WERI-Rb-1 (cell line): ENCODE measurements at regions not wholly inside any gene's neighbourhood (a gene's known extent, or its start where the extent isn't known, plus 50 kb on each side); places are given as distances from the start of the nearest gene placed in this dataset.

Experiments
- DNase-seq: peaks from one replicate; pipeline ENCODE4 v3.0.0-alpha.2; 2020
- H3K27ac ChIP-seq: fragments of 250-450 bp; sonication (Bioruptor Pico); 2 replicates; pipeline ENCODE4 v1.5.1; 2020; ENCODE audit warnings: mild to moderate bottlenecking, moderate library complexity
- H3K27me3 ChIP-seq: fragments of 250-450 bp; sonication (Bioruptor Pico); 2 replicates; pipeline ENCODE4 v1.5.1; 2021; ENCODE audit warnings: mild to moderate bottlenecking, low read depth, moderate library complexity; ENCODE audit not compliant: insufficient read depth, severe bottlenecking
- H3K36me3 ChIP-seq: fragments of 250-450 bp; sonication (Bioruptor Pico); 2 replicates; pipeline ENCODE4 v1.5.1; 2020; ENCODE audit warnings: mild to moderate bottlenecking, moderate library complexity
- H3K4me3 ChIP-seq: 2 replicates; pipeline ENCODE4 v1.5.1; 2011; ENCODE audit warnings: low read depth, mild to moderate bottlenecking, control low read depth, low read length
- H3K9me3 ChIP-seq: fragments of 250-450 bp; sonication (Bioruptor Pico); 2 replicates; pipeline ENCODE4 v1.5.1; 2021; ENCODE audit warnings: mild to moderate bottlenecking, moderate library complexity; ENCODE audit not compliant: severe bottlenecking
- TF ChIP-seq, protein P1 (sequence below): IDR thresholded peaks from 2 replicates; pipeline ENCODE4 v1.5.1; 2011; ENCODE audit warnings: low read depth, mild to moderate bottlenecking, control low read depth, inconsistent platforms, low read length

DNA sequence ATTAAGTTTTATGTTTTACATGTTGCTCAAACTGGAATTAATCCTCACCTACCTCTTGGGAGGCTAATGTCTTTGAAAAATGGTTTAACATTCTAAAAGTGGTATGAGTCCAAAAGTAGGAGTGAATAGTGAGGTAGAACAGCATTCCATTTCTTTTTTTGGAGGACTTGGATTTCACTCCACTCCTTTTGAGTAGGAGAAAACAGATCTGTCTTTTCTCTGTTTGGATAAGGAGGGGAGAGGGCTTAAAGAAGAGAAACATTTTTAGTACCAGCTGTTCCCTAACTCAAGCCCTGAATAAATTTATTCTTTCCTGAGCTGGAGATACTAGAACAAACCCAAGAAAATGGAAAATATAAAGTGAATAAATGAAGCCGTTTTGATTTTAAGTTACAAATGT lies 687.9 kb downstream of the MECOM start:
- DNase-seq = no peak
- H3K27ac ChIP-seq = no peak overlapping the region
- no peaks in the 10 kb centered on the region for H3K27me3 ChIP-seq
- TF ChIP-seq, protein P1, sequence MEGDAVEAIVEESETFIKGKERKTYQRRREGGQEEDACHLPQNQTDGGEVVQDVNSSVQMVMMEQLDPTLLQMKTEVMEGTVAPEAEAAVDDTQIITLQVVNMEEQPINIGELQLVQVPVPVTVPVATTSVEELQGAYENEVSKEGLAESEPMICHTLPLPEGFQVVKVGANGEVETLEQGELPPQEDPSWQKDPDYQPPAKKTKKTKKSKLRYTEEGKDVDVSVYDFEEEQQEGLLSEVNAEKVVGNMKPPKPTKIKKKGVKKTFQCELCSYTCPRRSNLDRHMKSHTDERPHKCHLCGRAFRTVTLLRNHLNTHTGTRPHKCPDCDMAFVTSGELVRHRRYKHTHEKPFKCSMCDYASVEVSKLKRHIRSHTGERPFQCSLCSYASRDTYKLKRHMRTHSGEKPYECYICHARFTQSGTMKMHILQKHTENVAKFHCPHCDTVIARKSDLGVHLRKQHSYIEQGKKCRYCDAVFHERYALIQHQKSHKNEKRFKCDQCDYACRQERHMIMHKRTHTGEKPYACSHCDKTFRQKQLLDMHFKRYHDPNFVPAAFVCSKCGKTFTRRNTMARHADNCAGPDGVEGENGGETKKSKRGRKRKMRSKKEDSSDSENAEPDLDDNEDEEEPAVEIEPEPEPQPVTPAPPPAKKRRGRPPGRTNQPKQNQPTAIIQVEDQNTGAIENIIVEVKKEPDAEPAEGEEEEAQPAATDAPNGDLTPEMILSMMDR = no peak
- H3K36me3 ChIP-seq = no peaks in the 10 kb centered on the region
- H3K4me3 ChIP-seq = no peak overlapping the region
- no peaks in the 10 kb centered on the region for H3K9me3 ChIP-seq

DNA sequence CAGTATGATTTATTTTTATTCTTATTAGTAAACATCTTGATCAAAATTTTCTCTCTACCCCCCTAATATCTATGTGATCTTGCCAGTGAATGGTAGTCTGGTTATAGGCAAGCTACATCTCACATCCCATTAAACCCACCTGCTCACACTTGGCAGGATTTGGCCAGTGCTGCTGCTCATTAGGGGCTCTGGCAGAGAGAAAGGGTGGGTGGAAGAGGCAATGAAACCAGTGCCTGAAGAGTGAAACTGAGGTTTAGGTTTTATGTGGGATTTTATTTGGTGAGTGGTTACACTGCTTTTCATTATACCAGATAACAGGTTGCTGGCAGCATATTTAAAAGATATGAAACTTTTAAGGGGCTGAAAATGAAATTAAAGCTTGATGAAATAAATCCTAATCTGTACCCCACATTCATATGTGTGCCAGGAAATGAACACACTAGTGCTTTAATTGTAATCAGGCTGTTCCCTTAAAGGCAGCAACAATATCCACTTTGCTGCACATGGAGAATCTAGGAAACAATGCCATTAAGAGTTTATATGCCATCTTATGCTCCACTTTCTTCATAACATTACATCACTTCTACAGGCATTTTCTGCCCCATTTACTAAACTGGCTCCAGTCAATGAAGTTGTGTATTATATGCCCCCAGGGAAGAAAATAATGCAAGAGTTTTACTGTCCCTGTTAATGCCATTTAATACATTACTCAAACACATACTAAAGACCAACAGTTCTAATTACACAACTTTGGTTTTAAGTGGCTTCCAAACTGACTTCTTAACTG lies 688.7 kb downstream of the MECOM start:
- TF ChIP-seq, protein P1 = no peak
- no peak for DNase-seq
- no peaks in the 10 kb centered on the region for H3K9me3 ChIP-seq
- H3K36me3 ChIP-seq = no peaks in the 10 kb centered on the region
- no peak overlapping the region for H3K27ac ChIP-seq
- no peaks in the 10 kb centered on the region for H3K27me3 ChIP-seq
- no peak overlapping the region for H3K4me3 ChIP-seq

DNA sequence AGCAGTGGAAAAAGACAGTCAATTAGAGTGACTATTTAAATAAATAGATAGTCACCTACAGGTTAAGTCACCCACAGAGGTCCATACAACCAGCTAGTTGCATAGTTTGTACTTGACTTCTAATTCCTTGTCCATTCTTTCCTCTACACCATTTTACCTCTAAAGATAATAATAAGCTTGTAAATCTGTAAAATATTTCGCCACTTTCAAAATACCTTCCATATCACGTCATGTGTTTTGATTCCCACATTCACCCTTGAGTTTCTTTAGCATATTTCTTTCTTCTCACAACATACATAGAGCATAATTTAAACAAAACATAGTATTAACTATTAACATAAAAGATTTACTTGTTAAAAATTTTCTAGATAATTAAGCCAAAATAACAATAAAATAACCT lies 689.6 kb downstream of the MECOM start:
- Histone ChIP-seq H3K36me3 (no peaks in the 10 kb centered on the region), H3K4me3 (no peak overlapping the region), H3K27me3 (no peaks in the 10 kb centered on the region), H3K27ac (no peak overlapping the region), H3K9me3 (no peaks in the 10 kb centered on the region)
- TF ChIP-seq, protein P1 = no peak
- DNase-seq = no peak

DNA sequence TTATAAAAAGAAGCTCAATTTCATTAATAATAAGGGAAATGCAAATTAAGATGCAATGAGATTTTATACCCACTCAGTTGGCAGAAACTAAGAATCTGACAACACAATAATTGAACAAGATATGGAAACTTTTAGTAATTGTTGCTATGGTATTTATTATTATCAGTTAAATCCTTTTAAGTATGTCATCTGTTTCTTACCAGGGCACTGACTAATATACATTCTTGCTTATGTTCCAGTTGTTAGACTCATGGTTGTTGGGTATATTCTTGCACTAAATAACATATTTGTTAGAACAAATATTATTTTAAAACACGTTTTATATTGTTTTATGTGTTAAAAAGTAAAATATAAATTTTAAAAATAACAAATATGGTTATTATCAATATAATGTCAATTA lies 690.3 kb downstream of the MECOM start:
- TF ChIP-seq, protein P1 = no peak
- DNase-seq = no peak
- Histone ChIP-seq H3K27ac (no peak overlapping the region), H3K9me3 (no peaks in the 10 kb centered on the region), H3K36me3 (no peaks in the 10 kb centered on the region), H3K27me3 (no peaks in the 10 kb centered on the region), H3K4me3 (no peak overlapping the region)

DNA sequence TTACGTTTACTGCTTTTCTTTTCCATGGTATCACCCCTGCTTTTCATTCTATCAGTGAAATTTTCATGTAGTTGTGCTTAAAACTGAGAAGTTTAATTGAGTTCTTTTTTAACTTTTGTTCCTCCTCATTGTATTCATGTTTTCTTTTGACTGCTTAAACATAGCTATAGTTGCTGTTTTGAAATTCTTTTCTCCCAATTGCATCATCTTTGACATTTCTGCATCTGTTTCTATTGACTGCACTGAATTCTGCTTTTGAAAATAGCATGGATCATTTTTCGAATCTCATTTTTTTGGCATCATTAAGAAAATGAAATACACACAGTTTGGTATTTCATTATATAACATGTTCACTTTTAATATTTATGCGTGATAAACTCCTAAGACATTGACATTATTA lies 694.9 kb downstream of the MECOM start:
- H3K36me3 ChIP-seq = no peaks in the 10 kb centered on the region
- no peak overlapping the region for H3K27ac ChIP-seq
- no peaks in the 10 kb centered on the region for H3K27me3 ChIP-seq
- no peak for DNase-seq
- no peaks in the 10 kb centered on the region for H3K9me3 ChIP-seq
- no peak overlapping the region for H3K4me3 ChIP-seq
- TF ChIP-seq, protein P1 = no peak

DNA sequence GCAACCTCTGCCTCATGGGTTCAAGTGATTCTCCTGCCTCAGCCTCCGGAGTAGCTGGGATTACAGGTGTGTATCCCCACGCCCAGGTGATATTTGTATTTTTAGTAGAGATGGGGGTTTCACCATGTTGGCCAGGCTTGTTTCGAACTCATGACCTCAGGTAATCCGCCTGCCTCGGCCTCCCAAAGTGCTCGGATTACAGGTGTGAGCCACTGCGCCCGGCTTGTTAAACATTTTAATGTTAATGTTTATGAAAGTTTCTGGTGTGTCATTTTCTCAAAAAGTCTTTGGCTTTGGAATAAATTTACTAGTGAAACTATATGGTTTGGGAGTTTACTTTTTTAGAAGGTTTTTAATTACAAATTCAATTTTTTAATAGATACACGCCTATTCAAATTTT lies 698.8 kb downstream of the MECOM start:
- H3K36me3 ChIP-seq = no peaks in the 10 kb centered on the region
- no peak overlapping the region for H3K27ac ChIP-seq
- H3K4me3 ChIP-seq = no peak overlapping the region
- TF ChIP-seq, protein P1 = no peak
- no peak for DNase-seq
- H3K9me3 ChIP-seq = no peaks in the 10 kb centered on the region
- H3K27me3 ChIP-seq = no peaks in the 10 kb centered on the region
